Uterus (tissue), 2 donors: ENCODE measurements at regions not wholly inside any gene's neighbourhood (a gene's known extent, or its start where the extent isn't known, plus 50 kb on each side); places are given as distances from the start of the nearest gene placed in this dataset.
"Not testable (repeated sequence)": the region's sequence is repeated elsewhere in the genome, so short reads cannot be mapped to it uniquely, and the experiment has no call there.

Experiments
- CTCF ChIP-seq, 4 experiments: fragments of 200-600 bp in 2 of 4; fragments of 450-650 bp in 2 of 4; sonication (generic) in 2 of 4; IDR thresholded peaks; one replicate each; pipeline ENCODE4 v1.5.1; 2016 to 2019; ENCODE audit warnings: antibody characterized with exemption in 4 of 4, mild to moderate bottlenecking in 2 of 4, moderate library complexity in 1 of 4
- POLR2A ChIP-seq, 2 donors: fragments of 450-650 bp; IDR thresholded peaks; one replicate each; pipeline ENCODE4 v1.6.1; 2016; ENCODE audit warnings: antibody characterized with exemption in 2 of 2, mild to moderate bottlenecking in 1 of 2, moderate library complexity in 1 of 2

- not testable (repeated sequence) for TF ChIP-seq POLR2A, CTCF (IDR thresholded peaks at IDR 0.05)
These were observed 159.0 kb upstream of the CDK13 start for GRCh38 chr7:39791035-39791434.
